MM.1S (cell line): ENCODE measurements at regions not wholly inside any gene's neighbourhood (a gene's known extent, or its start where the extent isn't known, plus 50 kb on each side); places are given as distances from the start of the nearest gene placed in this dataset.

ENCODE experiments used
- EZH2 ChIP-seq: fragments of 300-600 bp; sonication (generic); optimal IDR thresholded peaks from 2 replicates; pipeline ENCODE3; 2017; ENCODE audit warnings: low read depth, mild to moderate bottlenecking, antibody characterized with exemption, low read length, mixed read lengths
- TF ChIP-seq, protein P1 (sequence below): fragments of 300-600 bp; sonication (generic); IDR thresholded peaks from 2 replicates; pipeline ENCODE4 v1.5.1; 2016; ENCODE audit warnings: antibody characterized with exemption, low read length, mixed read lengths

DNA sequence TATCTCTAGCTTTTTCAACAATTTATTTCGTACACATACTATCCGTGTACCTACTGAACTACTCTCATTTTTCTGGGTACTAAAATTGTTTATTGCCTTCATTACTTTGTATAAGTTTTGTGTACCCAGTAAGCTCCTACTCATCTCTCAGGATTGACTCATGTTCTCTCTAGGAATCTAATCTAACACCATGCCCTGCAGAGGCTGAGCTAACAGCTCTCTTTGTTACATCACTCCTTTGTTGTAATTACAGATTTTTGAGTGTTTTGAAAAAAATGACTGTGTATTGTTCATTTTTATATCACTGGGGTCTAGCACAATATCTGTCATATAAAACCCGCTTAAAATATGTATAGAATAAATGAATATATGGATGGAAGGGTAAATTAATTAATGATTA is 167.1 kb downstream of the ATP6V1G3 start:
- TF ChIP-seq, protein P1, sequence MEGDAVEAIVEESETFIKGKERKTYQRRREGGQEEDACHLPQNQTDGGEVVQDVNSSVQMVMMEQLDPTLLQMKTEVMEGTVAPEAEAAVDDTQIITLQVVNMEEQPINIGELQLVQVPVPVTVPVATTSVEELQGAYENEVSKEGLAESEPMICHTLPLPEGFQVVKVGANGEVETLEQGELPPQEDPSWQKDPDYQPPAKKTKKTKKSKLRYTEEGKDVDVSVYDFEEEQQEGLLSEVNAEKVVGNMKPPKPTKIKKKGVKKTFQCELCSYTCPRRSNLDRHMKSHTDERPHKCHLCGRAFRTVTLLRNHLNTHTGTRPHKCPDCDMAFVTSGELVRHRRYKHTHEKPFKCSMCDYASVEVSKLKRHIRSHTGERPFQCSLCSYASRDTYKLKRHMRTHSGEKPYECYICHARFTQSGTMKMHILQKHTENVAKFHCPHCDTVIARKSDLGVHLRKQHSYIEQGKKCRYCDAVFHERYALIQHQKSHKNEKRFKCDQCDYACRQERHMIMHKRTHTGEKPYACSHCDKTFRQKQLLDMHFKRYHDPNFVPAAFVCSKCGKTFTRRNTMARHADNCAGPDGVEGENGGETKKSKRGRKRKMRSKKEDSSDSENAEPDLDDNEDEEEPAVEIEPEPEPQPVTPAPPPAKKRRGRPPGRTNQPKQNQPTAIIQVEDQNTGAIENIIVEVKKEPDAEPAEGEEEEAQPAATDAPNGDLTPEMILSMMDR = no peak
- TF ChIP-seq EZH2 = no peak
